Right atrium auricular region (tissue), 2 donors: ENCODE measurements at regions not wholly inside any gene's neighbourhood (a gene's known extent, or its start where the extent isn't known, plus 50 kb on each side); places are given as distances from the start of the nearest gene placed in this dataset.
A peak's percentile ranks its signal among the peaks of the same experiment; 100 is the strongest.

Source experiments
- DNase-seq: peaks from one replicate; pipeline ENCODE4 v3.0.0-alpha.2; 2019; ENCODE audit warnings: low spot score
- H3K27ac ChIP-seq, 2 donors: fragments of 200-600 bp; sonication (generic); 1 replicate in 1 of 2; 2 replicates in 1 of 2; pipeline ENCODE4 v1.5.1; 2016 to 2019
- H3K27me3 ChIP-seq, 2 donors: fragments of 200-600 bp; sonication (generic); one replicate each; pipeline versions ENCODE4 v1.5.1 to v1.6.0; 2017 to 2019
- H3K36me3 ChIP-seq: fragments of 200-600 bp; sonication (generic); one replicate; pipeline ENCODE4 v1.5.1; 2016
- H3K4me1 ChIP-seq, 2 donors: fragments of 200-600 bp; sonication (generic); one replicate each; pipeline versions ENCODE4 v1.5.1 to v1.6.0; 2017 to 2019
- H3K4me3 ChIP-seq, 2 donors: fragments of 200-600 bp; sonication (generic); 1 replicate in 1 of 2; 2 replicates in 1 of 2; pipeline ENCODE4 v1.5.1; 2017 to 2019; ENCODE audit warnings: mild to moderate bottlenecking in 1 of 2, moderate library complexity in 1 of 2
- H3K9me3 ChIP-seq, 2 donors: fragments of 200-600 bp; sonication (generic); one replicate each; pipeline ENCODE4 v1.5.1; 2019
- TF ChIP-seq, protein P1 (sequence below), 2 donors: fragments of 200-600 bp; sonication (generic); IDR thresholded peaks; one replicate each; pipeline ENCODE4 v1.5.1; 2019; ENCODE audit warnings: antibody characterized with exemption in 2 of 2

DNA sequence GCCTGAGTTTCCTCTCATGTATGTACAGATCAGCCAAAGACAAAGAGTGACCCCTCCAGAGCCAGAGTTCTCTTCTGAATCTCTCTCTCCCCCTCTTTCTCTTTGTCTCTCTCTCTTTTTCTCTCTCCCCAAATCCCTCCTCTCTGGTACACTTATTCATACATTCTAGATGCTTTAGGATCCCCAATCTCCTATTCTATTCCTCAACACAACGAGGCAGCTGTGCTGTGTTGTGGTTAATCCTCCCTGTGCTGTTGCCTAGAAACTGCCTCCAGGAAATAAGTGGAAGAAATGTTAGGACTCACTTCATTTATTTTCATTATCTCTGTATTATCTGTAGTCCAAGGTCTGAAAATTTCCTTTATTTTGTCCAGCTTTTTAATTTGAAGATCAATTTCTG lies 350.5 kb upstream of the OR4E1 start:
- no peak overlapping the region for H3K4me3 ChIP-seq
- H3K4me1 ChIP-seq, result no peaks in the 10 kb centered on the region
- TF ChIP-seq, protein P1, sequence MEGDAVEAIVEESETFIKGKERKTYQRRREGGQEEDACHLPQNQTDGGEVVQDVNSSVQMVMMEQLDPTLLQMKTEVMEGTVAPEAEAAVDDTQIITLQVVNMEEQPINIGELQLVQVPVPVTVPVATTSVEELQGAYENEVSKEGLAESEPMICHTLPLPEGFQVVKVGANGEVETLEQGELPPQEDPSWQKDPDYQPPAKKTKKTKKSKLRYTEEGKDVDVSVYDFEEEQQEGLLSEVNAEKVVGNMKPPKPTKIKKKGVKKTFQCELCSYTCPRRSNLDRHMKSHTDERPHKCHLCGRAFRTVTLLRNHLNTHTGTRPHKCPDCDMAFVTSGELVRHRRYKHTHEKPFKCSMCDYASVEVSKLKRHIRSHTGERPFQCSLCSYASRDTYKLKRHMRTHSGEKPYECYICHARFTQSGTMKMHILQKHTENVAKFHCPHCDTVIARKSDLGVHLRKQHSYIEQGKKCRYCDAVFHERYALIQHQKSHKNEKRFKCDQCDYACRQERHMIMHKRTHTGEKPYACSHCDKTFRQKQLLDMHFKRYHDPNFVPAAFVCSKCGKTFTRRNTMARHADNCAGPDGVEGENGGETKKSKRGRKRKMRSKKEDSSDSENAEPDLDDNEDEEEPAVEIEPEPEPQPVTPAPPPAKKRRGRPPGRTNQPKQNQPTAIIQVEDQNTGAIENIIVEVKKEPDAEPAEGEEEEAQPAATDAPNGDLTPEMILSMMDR (IDR thresholded peaks at IDR 0.05), result no peak

DNA sequence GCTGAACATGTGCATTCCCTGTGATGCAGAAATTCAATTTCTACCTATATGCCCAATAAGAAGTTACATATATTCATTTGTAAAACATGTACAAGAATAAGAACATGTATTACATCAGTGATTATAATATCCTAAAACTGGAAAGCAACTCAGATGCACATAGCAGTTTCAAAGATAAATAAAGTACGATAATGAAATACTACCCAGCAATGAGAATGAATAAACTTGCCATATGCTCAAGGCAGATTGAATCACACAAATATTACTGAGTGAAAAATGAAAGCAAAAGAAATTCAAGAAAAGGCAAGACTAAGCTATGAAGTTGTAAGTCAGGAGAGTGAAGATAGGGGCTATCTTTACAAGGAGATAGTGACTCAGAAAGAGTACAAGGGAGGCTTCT lies 345.3 kb upstream of the OR4E1 start:
- H3K27me3 ChIP-seq, result no peaks in the 10 kb centered on the region

More for the DNA sequence above, 350.5 kb upstream of the OR4E1 start:
- no peaks in the 10 kb centered on the region for H3K27me3 ChIP-seq
- H3K36me3 ChIP-seq, result no peaks in the 10 kb centered on the region
- no peak overlapping the region for H3K27ac ChIP-seq
- H3K9me3 ChIP-seq, result no peaks in the 10 kb centered on the region
- DNase-seq, result no peak

DNA sequence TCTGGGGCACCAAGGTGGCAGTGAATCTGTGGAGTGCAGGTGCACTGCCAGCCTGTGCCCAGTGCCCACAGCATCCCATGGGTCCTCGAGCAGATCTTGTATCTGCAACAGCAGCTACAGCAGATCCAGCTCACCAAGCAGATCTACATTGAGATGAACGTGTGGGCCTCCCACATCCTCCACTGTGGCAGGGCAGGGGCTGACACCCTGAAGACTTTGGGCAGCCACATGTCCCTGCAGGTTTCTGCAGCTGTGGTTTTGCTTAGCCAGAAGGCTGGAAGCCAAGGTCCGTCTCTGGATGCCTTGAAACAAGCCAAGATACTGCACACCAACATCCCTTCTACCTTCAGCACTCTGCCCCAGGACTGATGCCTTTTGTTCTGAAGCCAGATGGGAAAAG lies 338.8 kb upstream of the OR4E1 start:
- Histone ChIP-seq H3K4me1 (no peaks in the 10 kb centered on the region), H3K36me3 (no peaks in the 10 kb centered on the region), H3K4me3 (no peak overlapping the region), H3K27me3 (no peaks in the 10 kb centered on the region), H3K9me3 (no peaks in the 10 kb centered on the region), H3K27ac (no peak overlapping the region)
- TF ChIP-seq, protein P1 (IDR thresholded peaks at IDR 0.05), result no peak
- no peak for DNase-seq

More for the DNA sequence above, 345.3 kb upstream of the OR4E1 start:
- DNase-seq, result no peak
- Histone ChIP-seq H3K4me1 (no peaks in the 10 kb centered on the region), H3K27ac (no peak overlapping the region), H3K9me3 (no peaks in the 10 kb centered on the region), H3K36me3 (no peaks in the 10 kb centered on the region), H3K4me3 (no peak overlapping the region)
- TF ChIP-seq, protein P1 (IDR thresholded peaks at IDR 0.05), result no peak

DNA sequence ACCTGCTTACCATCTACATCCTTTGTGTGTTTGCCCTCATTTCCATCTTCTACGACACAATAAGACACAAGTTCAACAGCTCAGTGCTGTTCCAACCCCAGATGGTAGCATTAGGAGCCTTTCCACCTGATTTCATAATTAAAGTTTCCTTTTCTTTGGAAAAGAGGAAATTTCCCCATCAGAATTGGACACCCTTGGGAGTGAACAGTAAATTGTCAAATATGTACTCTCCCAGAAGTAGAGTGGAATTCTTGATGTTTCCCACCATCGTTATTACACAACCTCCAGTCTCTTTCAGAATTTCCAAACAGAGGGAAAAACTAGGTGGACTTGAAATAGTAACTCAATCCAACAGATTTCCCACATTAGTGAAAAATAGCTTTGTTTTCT lies 337.6 kb upstream of the OR4E1 start:
- Histone ChIP-seq H3K4me1 (no peaks in the 10 kb centered on the region), H3K36me3 (no peaks in the 10 kb centered on the region), H3K27me3 (no peaks in the 10 kb centered on the region), H3K27ac (no peak overlapping the region), H3K9me3 (no peaks in the 10 kb centered on the region), H3K4me3 (no peak overlapping the region)
- DNase-seq, result no peak
- TF ChIP-seq, protein P1 (IDR thresholded peaks at IDR 0.05), result no peak

DNA sequence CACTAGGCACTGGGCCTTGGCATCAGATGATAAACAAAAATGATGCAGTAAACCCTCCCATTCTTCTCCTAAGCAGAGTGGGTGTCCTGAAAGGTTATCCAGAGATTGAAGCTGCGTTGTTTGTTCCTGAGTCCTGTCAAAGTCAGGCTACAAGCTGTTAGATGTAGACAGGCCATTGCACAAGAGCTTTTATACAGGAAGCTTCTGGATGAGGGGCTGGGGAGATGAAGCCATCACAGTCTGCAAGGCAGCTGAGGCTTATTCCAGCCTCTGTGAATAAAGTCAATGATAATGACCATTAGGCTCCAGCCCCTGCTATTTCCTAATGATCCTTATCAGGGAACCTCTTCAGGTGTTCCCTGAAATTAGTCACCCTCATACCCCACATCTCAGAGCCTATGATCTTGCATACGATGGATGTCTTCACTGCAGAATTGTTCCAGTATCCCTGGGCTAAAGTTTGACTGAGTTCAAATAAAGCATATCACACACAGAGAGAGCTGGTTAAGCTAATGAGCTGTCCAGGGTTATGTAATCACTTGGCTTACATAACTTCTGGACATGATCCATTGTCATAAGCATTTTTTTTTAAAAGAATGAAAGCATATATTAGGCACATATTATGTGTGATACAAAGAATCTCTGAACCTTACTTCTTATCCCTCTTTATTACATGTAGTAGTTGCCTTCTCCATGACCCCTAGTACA lies 337.1 kb upstream of the OR4E1 start:
- H3K27ac ChIP-seq, result peak overlapping the region in 1 of 2 donors; percentile 16
- DNase-seq, result no peak
- no peak overlapping the region for H3K4me3 ChIP-seq
- no peaks in the 10 kb centered on the region for H3K9me3 ChIP-seq
- no peaks in the 10 kb centered on the region for H3K27me3 ChIP-seq
- no peaks in the 10 kb centered on the region for H3K4me1 ChIP-seq
- H3K36me3 ChIP-seq, result no peaks in the 10 kb centered on the region
- TF ChIP-seq, protein P1 (IDR thresholded peaks at IDR 0.05), result no peak

DNA sequence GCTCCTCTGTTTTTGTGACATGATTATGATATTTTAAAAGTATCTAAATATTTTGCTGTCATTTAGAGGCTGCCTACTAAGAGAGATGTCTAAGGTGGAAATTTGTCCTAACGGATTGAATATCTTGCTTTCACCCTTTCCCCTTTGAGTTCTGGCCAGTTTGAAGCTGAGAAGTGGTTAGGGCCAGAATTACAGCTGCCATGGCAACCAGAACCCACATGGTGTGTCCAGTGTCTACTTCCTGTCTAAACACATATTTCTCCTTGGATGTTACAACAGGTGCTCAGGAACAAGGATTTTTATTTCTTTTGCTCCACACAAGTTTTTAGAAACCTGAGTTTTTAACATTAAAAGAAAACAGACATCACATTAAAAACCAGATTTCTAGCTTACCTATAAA lies 335.1 kb upstream of the OR4E1 start:
- Histone ChIP-seq H3K27me3 (no peaks in the 10 kb centered on the region), H3K4me1 (no peaks in the 10 kb centered on the region), H3K9me3 (no peaks in the 10 kb centered on the region), H3K27ac (no peak overlapping the region), H3K36me3 (no peaks in the 10 kb centered on the region), H3K4me3 (no peak overlapping the region)
- no peak for DNase-seq
- TF ChIP-seq, protein P1 (IDR thresholded peaks at IDR 0.05), result no peak
